ENCODE measurements at regions not wholly inside any gene's neighbourhood (a gene's known extent, or its start where the extent isn't known, plus 50 kb on each side); places are given as distances from the start of the nearest gene placed in this dataset.

- no peak for DNase-seq (ENCODE audit: low spot score)
Observed at GRCh38 chr3:193874997-193875593, 260.9 kb upstream of the HES1 start.

- no peak for DNase-seq (ENCODE audit: low spot score)
Observed at GRCh38 chr3:193875601-193876321, 260.2 kb upstream of the HES1 start.

- DNase-seq (ENCODE audit: low spot score), result no peak
Observed at GRCh38 chr3:193879099-193879863, 256.7 kb upstream of the HES1 start.

GRCh38 chr3:193879864-193880242, 256.1 kb upstream of the HES1 start:
- DNase-seq (ENCODE audit: low spot score), result no peak

- no peak for DNase-seq (ENCODE audit: low spot score)
Observed at GRCh38 chr3:193882091-193882490, 253.9 kb upstream of the HES1 start.

- DNase-seq (ENCODE audit: low spot score), result no peak
Observed at GRCh38 chr3:193883551-193883950, 252.4 kb upstream of the HES1 start.

GRCh38 chr3:193884027-193884426, 251.9 kb upstream of the HES1 start:
- DNase-seq (ENCODE audit: low spot score), result no peak

GRCh38 chr3:193884652-193885051, 251.3 kb upstream of the HES1 start:
- DNase-seq (ENCODE audit: low spot score), result no peak

- DNase-seq (ENCODE audit: low spot score), result no peak
Observed at GRCh38 chr3:193885832-193886231, 250.1 kb upstream of the HES1 start.

- DNase-seq (ENCODE audit: low spot score), result no peak
Observed at GRCh38 chr3:193890016-193890897, 245.7 kb upstream of the HES1 start.

GRCh38 chr3:193894121-193894863, 241.7 kb upstream of the HES1 start:
- no peak for DNase-seq (ENCODE audit: low spot score)

- no peak for DNase-seq (ENCODE audit: low spot score)
Observed at GRCh38 chr3:193895409-193895808, 240.5 kb upstream of the HES1 start.

- DNase-seq (ENCODE audit: low spot score), result no peak
Observed at GRCh38 chr3:193896419-193896818, 239.5 kb upstream of the HES1 start.

- no peak for DNase-seq (ENCODE audit: low spot score)
Observed at GRCh38 chr3:193897288-193897687, 238.7 kb upstream of the HES1 start.

- DNase-seq (ENCODE audit: low spot score), result no peak
Observed at GRCh38 chr3:193897731-193898180, 238.2 kb upstream of the HES1 start.

- no peak for DNase-seq (ENCODE audit: low spot score)
Observed at GRCh38 chr3:193899001-193899400, 236.9 kb upstream of the HES1 start.

GRCh38 chr3:193901007-193901406, 234.9 kb upstream of the HES1 start:
- no peak for DNase-seq (ENCODE audit: low spot score)

GRCh38 chr3:193902607-193903511, 233.1 kb upstream of the HES1 start:
- DNase-seq (ENCODE audit: low spot score), result no peak

- DNase-seq (ENCODE audit: low spot score), result no peak
Observed at GRCh38 chr3:193903512-193903817, 232.5 kb upstream of the HES1 start.

GRCh38 chr3:193903966-193904365, 232.0 kb upstream of the HES1 start:
- DNase-seq (ENCODE audit: low spot score), result no peak
